HEK293 (cell line): ENCODE measurements at regions not wholly inside any gene's neighbourhood (a gene's known extent, or its start where the extent isn't known, plus 50 kb on each side); places are given as distances from the start of the nearest gene placed in this dataset.

Source experiments
- CTCF ChIA-PET: fragments of 350-600 bp; formaldehyde crosslinking; extraction: SDS; loops from one replicate; lab custom pipeline; 2021; ENCODE audit warnings: antibody characterized with exemption; lab: Yijun Ruan, JAX
- POLR2A ChIA-PET: fragments of 300-600 bp; formaldehyde crosslinking; extraction: SDS; loops from one replicate; lab custom pipeline; 2020; ENCODE audit warnings: antibody characterized with exemption, inconsistent platforms; lab: Yijun Ruan, JAX
- H3K27ac ChIP-seq: fragments of 200-500 bp; sonication (Bioruptor generic); 2 replicates; pipeline ENCODE4 v1.5.1; 2014; ENCODE audit warnings: low read depth, low read length, control low read depth, inconsistent platforms; ENCODE audit errors: extremely low read depth
- H3K36me3 ChIP-seq, 2 experiments: fragments of 200-500 bp in 1 of 2; sonication (Bioruptor generic) in 1 of 2; 1 replicate in 1 of 2; 2 replicates in 1 of 2; pipeline ENCODE4 v1.5.1; 2014 to 2017; ENCODE audit warnings: inconsistent platforms in 2 of 2, low read length in 2 of 2; ENCODE audit not compliant: control insufficient read depth in 2 of 2, insufficient read depth in 1 of 2
- H3K4me1 ChIP-seq: fragments of 200-500 bp; sonication (Bioruptor generic); 2 replicates; pipeline ENCODE4 v1.5.1; 2014; ENCODE audit warnings: mild to moderate bottlenecking, low read length, inconsistent platforms; ENCODE audit not compliant: control insufficient read depth, insufficient read depth
- H3K4me3 ChIP-seq: 2 replicates; pipeline ENCODE4 v1.5.1; 2011; ENCODE audit warnings: low read depth, mild to moderate bottlenecking, control low read depth, low read length, moderate library complexity
- H3K9me3 ChIP-seq: fragments of 200-500 bp; sonication (Bioruptor generic); 2 replicates; pipeline ENCODE4 v1.5.1; 2014; ENCODE audit warnings: low read depth, low read length, inconsistent platforms; ENCODE audit not compliant: control insufficient read depth, insufficient read depth
- PRDM6 ChIP-seq: fragments of 450-650 bp; formaldehyde crosslinking; IDR thresholded peaks from 2 replicates; pipeline ENCODE4 v1.5.1; 2017; ENCODE audit warnings: missing biosample characterization, missing genetic modification characterization
- SALL2 ChIP-seq: fragments of 450-650 bp; formaldehyde crosslinking; IDR thresholded peaks from 2 replicates; pipeline ENCODE4 v1.5.0; 2017; ENCODE audit warnings: missing biosample characterization, mild to moderate bottlenecking, missing genetic modification characterization, borderline replicate concordance
- SETDB1 ChIP-seq: IDR thresholded peaks from one replicate; pipeline ENCODE4 v1.6.1; 2017; ENCODE audit warnings: mild to moderate bottlenecking, low read length, moderate library complexity, mixed read lengths; ENCODE audit not compliant: insufficient read length
- TCF7L2 ChIP-seq: IDR thresholded peaks from 2 replicates; pipeline ENCODE4 v1.6.1; 2011; ENCODE audit warnings: low read depth, mild to moderate bottlenecking, inconsistent platforms, low read length, moderate library complexity, borderline replicate concordance
- TRIM28 ChIP-seq: IDR thresholded peaks from 2 replicates; pipeline ENCODE4 v1.6.1; 2011; ENCODE audit warnings: low read length, control low read depth, borderline replicate concordance
- ZBTB8A ChIP-seq: fragments of 450-650 bp; formaldehyde crosslinking; IDR thresholded peaks from 2 replicates; pipeline ENCODE4 v1.5.1; 2016; ENCODE audit warnings: missing biosample characterization, missing genetic modification characterization
- ZEB2 ChIP-seq: fragments of 450-650 bp; formaldehyde crosslinking; IDR thresholded peaks from 2 replicates; pipeline ENCODE4 v1.5.1; 2016; ENCODE audit warnings: missing biosample characterization, missing genetic modification characterization
- ZNF155 ChIP-seq: fragments of 450-650 bp; formaldehyde crosslinking; IDR thresholded peaks from 2 replicates; pipeline ENCODE4 v1.5.1; 2016; ENCODE audit warnings: missing biosample characterization, missing genetic modification characterization
- ZNF16 ChIP-seq: fragments of 450-650 bp; formaldehyde crosslinking; IDR thresholded peaks from 2 replicates; pipeline ENCODE4 v1.5.1; 2016; ENCODE audit warnings: low read depth, missing biosample characterization, missing genetic modification characterization
- ZNF184 ChIP-seq: fragments of 450-650 bp; IDR thresholded peaks from 2 replicates; pipeline ENCODE4 v1.5.1; 2018; ENCODE audit warnings: missing biosample characterization, mild to moderate bottlenecking, missing genetic modification characterization
- ZNF202 ChIP-seq: fragments of 450-650 bp; formaldehyde crosslinking; IDR thresholded peaks from 2 replicates; pipeline ENCODE4 v1.5.1; 2016; ENCODE audit warnings: missing biosample characterization, missing genetic modification characterization, borderline replicate concordance
- ZNF24 ChIP-seq: fragments of 450-650 bp; formaldehyde crosslinking; IDR thresholded peaks from 2 replicates; pipeline ENCODE4 v1.5.1; 2016; ENCODE audit warnings: missing biosample characterization, missing genetic modification characterization
- ZNF266 ChIP-seq: fragments of 450-650 bp; formaldehyde crosslinking; IDR thresholded peaks from 2 replicates; pipeline ENCODE4 v1.5.1; 2016; ENCODE audit warnings: missing biosample characterization, missing genetic modification characterization, low read depth
- ZNF280C ChIP-seq: fragments of 450-650 bp; formaldehyde crosslinking; IDR thresholded peaks from 2 replicates; pipeline ENCODE4 v1.5.1; 2016; ENCODE audit warnings: missing biosample characterization, missing genetic modification characterization
- ZNF354C ChIP-seq: fragments of 450-650 bp; formaldehyde crosslinking; IDR thresholded peaks from 2 replicates; pipeline ENCODE4 v1.5.1; 2016; ENCODE audit warnings: missing biosample characterization, missing genetic modification characterization, low read depth, borderline replicate concordance
- ZNF48 ChIP-seq: fragments of 450-650 bp; formaldehyde crosslinking; IDR thresholded peaks from 2 replicates; pipeline ENCODE4 v1.5.1; 2016; ENCODE audit warnings: missing biosample characterization, missing genetic modification characterization
- ZNF585B ChIP-seq: fragments of 450-650 bp; formaldehyde crosslinking; IDR thresholded peaks from 2 replicates; pipeline ENCODE4 v1.5.1; 2016; ENCODE audit warnings: missing biosample characterization, missing genetic modification characterization
- ZNF626 ChIP-seq: fragments of 450-650 bp; sonication (Bioruptor Pico); formaldehyde crosslinking; IDR thresholded peaks from 2 replicates; pipeline ENCODE4 v1.5.1; 2018; ENCODE audit warnings: missing biosample characterization, missing genetic modification characterization, inconsistent platforms
- ZNF629 ChIP-seq: fragments of 450-650 bp; formaldehyde crosslinking; IDR thresholded peaks from 2 replicates; pipeline ENCODE4 v1.5.1; 2017; ENCODE audit warnings: missing biosample characterization, missing genetic modification characterization
- ZNF664 ChIP-seq: fragments of 450-650 bp; formaldehyde crosslinking; IDR thresholded peaks from 2 replicates; pipeline ENCODE4 v1.5.1; 2016; ENCODE audit warnings: missing biosample characterization, missing genetic modification characterization
- ZNF692 ChIP-seq: fragments of 450-650 bp; formaldehyde crosslinking; IDR thresholded peaks from 2 replicates; pipeline ENCODE4 v1.5.1; 2016; ENCODE audit warnings: missing biosample characterization, missing genetic modification characterization
- ZNF707 ChIP-seq: fragments of 450-650 bp; formaldehyde crosslinking; IDR thresholded peaks from 2 replicates; pipeline ENCODE4 v1.5.1; 2016; ENCODE audit warnings: missing biosample characterization, missing genetic modification characterization
- ZNF791 ChIP-seq: fragments of 450-650 bp; formaldehyde crosslinking; IDR thresholded peaks from 2 replicates; pipeline ENCODE4 v1.5.1; 2016; ENCODE audit warnings: missing biosample characterization, missing genetic modification characterization
- ZNF837 ChIP-seq: fragments of 450-650 bp; formaldehyde crosslinking; IDR thresholded peaks from 2 replicates; pipeline ENCODE4 v1.5.1; 2016; ENCODE audit warnings: missing biosample characterization, missing genetic modification characterization
- TF ChIP-seq, protein P1 (sequence below): fragments of 450-650 bp; formaldehyde crosslinking; IDR thresholded peaks from 2 replicates; pipeline ENCODE4 v1.5.1; 2016; ENCODE audit warnings: missing biosample characterization, missing genetic modification characterization

DNA sequence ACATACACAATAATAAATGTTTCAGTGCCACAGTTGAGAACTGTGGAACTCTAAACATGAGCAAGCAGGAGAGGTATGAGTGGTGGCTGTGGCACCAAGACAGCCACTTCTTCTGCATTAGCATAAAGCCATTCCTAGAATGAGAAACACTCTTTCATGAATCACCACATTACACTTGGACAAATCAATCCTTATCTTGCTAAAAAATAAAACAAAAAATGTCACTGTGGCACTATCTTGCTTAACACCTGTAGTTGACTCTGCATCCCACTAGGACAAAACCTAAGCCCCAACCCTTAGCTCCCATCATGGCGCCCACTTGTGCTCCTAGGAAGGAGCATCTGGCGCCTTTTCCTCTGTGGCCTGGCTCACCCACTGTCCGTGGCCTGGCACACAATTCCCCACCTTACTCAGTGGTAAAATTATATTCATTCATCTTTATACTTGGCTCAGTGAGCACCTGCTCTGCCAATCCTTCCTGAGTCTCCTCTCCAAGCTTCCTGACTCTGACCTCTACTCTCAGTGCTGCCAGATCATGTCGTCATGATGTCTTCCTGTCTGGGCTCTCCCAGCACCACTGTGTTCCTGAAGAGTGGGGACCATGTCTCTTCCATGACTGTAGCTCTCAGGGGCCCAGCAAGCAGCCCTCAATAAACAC is 272.9 kb downstream of the LNPK start:
- Histone ChIP-seq H3K27ac (no peak overlapping the region), H3K4me3 (no peak overlapping the region), H3K36me3 (no peaks in the 10 kb centered on the region), H3K9me3 (no peaks in the 10 kb centered on the region), H3K4me1 (no peaks in the 10 kb centered on the region; the same call in 1 of the 2 replicates)
- POLR2A ChIA-PET, result no interaction called here
- CTCF ChIA-PET, result no interaction called here
- TF ChIP-seq ZNF184 (tag by site-specific recombination), result no peak
- no peak for TF ChIP-seq SALL2
- TF ChIP-seq ZNF837 (tag by site-specific recombination), result no peak
- no peak for TF ChIP-seq ZNF202 (tag by site-specific recombination)
- no peak for TF ChIP-seq ZNF280C (tag by site-specific recombination)
- no peak for TF ChIP-seq ZNF24
- no peak for TF ChIP-seq ZNF664 (tag by site-specific recombination)
- TF ChIP-seq ZNF692 (tag by site-specific recombination), result no peak
- no peak for TF ChIP-seq ZNF266
- TF ChIP-seq ZNF16 (tag by site-specific recombination), result no peak
- TF ChIP-seq ZBTB8A (tag by site-specific recombination), result no peak
- no peak for TF ChIP-seq TRIM28
- no peak for TF ChIP-seq ZNF791 (tag by site-specific recombination)
- no peak for TF ChIP-seq ZNF629 (tag by site-specific recombination)
- TF ChIP-seq, protein P1, sequence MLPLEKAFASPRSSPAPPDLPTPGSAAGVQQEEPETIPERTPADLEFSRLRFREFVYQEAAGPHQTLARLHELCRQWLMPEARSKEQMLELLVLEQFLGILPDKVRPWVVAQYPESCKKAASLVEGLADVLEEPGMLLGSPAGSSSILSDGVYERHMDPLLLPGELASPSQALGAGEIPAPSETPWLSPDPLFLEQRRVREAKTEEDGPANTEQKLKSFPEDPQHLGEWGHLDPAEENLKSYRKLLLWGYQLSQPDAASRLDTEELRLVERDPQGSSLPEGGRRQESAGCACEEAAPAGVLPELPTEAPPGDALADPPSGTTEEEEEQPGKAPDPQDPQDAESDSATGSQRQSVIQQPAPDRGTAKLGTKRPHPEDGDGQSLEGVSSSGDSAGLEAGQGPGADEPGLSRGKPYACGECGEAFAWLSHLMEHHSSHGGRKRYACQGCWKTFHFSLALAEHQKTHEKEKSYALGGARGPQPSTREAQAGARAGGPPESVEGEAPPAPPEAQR, result no peak

GRCh38 chr2:175728032-175728431 is 274.0 kb downstream of the LNPK start:
- ChIA-PET CTCF (no interaction called here), POLR2A (no interaction called here)
- TF ChIP-seq ZNF48 (tag by site-specific recombination) (no peak), ZNF184 (tag by site-specific recombination) (no peak), ZNF707 (no peak), TCF7L2 (no peak)
- no peaks in the 10 kb centered on the region; the same call in 1 of the 2 replicates for H3K4me1 ChIP-seq
- H3K27ac ChIP-seq, result no peak overlapping the region
- H3K4me3 ChIP-seq, result no peak overlapping the region
- no peaks in the 10 kb centered on the region for H3K9me3 ChIP-seq
- no peaks in the 10 kb centered on the region for H3K36me3 ChIP-seq

DNA sequence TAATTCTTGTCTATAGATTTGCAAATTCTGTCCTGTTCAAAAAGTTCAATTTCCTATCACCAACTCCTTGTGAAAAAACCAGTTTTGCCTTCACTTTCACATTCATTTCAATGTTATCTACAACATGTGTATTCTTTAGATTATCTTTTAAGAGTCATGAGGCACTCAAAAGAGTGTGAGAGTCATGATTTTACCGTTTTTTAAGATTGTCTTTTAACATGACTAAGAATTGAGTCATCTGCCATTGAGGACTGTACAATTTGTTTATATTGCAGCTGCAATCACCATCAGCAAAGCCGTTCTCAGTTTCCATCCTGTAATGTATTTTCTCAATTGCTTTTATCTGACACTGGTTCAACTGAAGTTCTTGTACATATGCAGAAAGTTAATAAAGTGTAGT is 275.8 kb downstream of the LNPK start:
- no peaks in the 10 kb centered on the region; the same call in 1 of the 2 replicates for H3K4me1 ChIP-seq
- H3K27ac ChIP-seq, result no peak overlapping the region
- no peaks in the 10 kb centered on the region for H3K9me3 ChIP-seq
- no peak overlapping the region for H3K4me3 ChIP-seq
- CTCF ChIA-PET, result no interaction called here
- no peak for TF ChIP-seq ZNF585B (tag by site-specific recombination)
- no peak for TF ChIP-seq ZBTB8A (tag by site-specific recombination)
- no peak for TF ChIP-seq ZNF354C (tag by site-specific recombination)
- peak; percentile 19 for TF ChIP-seq SETDB1
- peak; percentile 73 for TF ChIP-seq PRDM6 (tag by site-specific recombination)
- 0 out of 2 replicates have a peak, but pooled peaks have one; percentile 9 for TF ChIP-seq ZNF626 (tag by site-specific recombination)
- peak; percentile 18; the same call in 1 of the 2 replicates for TF ChIP-seq ZEB2 (tag by site-specific recombination)
- TF ChIP-seq ZNF155 (tag by site-specific recombination), result no peak
- H3K36me3 ChIP-seq, result no peaks in the 10 kb centered on the region
- POLR2A ChIA-PET, result interaction anchor here (0.6 kb wide), 1 partner anchor 339 kb away, joined by 6 read pairs; no protein-coding TSS in a partner anchor
